ENCODE measurements at regions not wholly inside any gene's neighbourhood (a gene's known extent, or its start where the extent isn't known, plus 50 kb on each side); places are given as distances from the start of the nearest gene placed in this dataset.
A peak's percentile ranks its signal among the peaks of the same experiment; 100 is the strongest.
"Not testable (repeated sequence)": the region's sequence is repeated elsewhere in the genome, so short reads cannot be mapped to it uniquely, and the experiment has no call there.

GRCh38 chr4:81617545-81617944, 145.8 kb upstream of the RASGEF1B start:
- DNase-seq, result no peak

GRCh38 chr4:81611221-81611620, 139.5 kb upstream of the RASGEF1B start:
- DNase-seq, result no peak

GRCh38 chr4:81609844-81610243, 138.1 kb upstream of the RASGEF1B start:
- no peak for DNase-seq

GRCh38 chr4:81607950-81608349, 136.2 kb upstream of the RASGEF1B start:
- DNase-seq, result no peak

GRCh38 chr4:81606801-81607501, 135.2 kb upstream of the RASGEF1B start:
- DNase-seq, result peak in 1 of 2 donors; percentile 50

GRCh38 chr4:81606166-81606565, 134.5 kb upstream of the RASGEF1B start:
- no peak for DNase-seq

GRCh38 chr4:81605271-81605670, 133.6 kb upstream of the RASGEF1B start:
- peak in 1 of 2 donors; percentile 40 for DNase-seq

- no peak for DNase-seq
These were observed 133.0 kb upstream of the RASGEF1B start for GRCh38 chr4:81604683-81605218.

- no peak for DNase-seq
These were observed 131.1 kb upstream of the RASGEF1B start for GRCh38 chr4:81602854-81603253.

GRCh38 chr4:81601358-81601694, 129.6 kb upstream of the RASGEF1B start:
- DNase-seq, result no peak

GRCh38 chr4:81600520-81601357, 129.0 kb upstream of the RASGEF1B start:
- DNase-seq, result no peak

- no peak for DNase-seq
These were observed 128.2 kb upstream of the RASGEF1B start for GRCh38 chr4:81599742-81600380.

GRCh38 chr4:81595798-81596610, 124.3 kb upstream of the RASGEF1B start:
- DNase-seq, result no peak

- no peak for DNase-seq
These were observed 123.6 kb upstream of the RASGEF1B start for GRCh38 chr4:81595287-81595686.

- DNase-seq, result no peak
These were observed 122.9 kb upstream of the RASGEF1B start for GRCh38 chr4:81594490-81595159.

- no peak for DNase-seq
These were observed 121.0 kb upstream of the RASGEF1B start for GRCh38 chr4:81592701-81593100.

GRCh38 chr4:81590596-81590995, 118.9 kb upstream of the RASGEF1B start:
- no peak for DNase-seq

- DNase-seq, result no peak
These were observed 117.6 kb upstream of the RASGEF1B start for GRCh38 chr4:81589262-81589661.

- no peak for DNase-seq
These were observed 115.0 kb upstream of the RASGEF1B start for GRCh38 chr4:81586706-81587105.

GRCh38 chr4:81580994-81581374, 109.3 kb upstream of the RASGEF1B start:
- not testable (repeated sequence) for DNase-seq

GRCh38 chr4:81580346-81580993, 108.8 kb upstream of the RASGEF1B start:
- no peak for DNase-seq

GRCh38 chr4:81577392-81577791, 105.7 kb upstream of the RASGEF1B start:
- DNase-seq, result no peak
